WTC11 (cell line): ENCODE measurements at regions not wholly inside any gene's neighbourhood (a gene's known extent, or its start where the extent isn't known, plus 50 kb on each side); places are given as distances from the start of the nearest gene placed in this dataset.

Experiments
- ATF2 ChIP-seq: sonication (generic); formaldehyde crosslinking; IDR thresholded peaks from 2 replicates; pipeline ENCODE4 v1.8.1; 2022; ENCODE audit warnings: low read depth, missing genetic modification reagents, borderline replicate concordance
- CREM ChIP-seq: sonication (generic); formaldehyde crosslinking; IDR thresholded peaks from 2 replicates; pipeline ENCODE4 v1.8.1; 2022; ENCODE audit warnings: mild to moderate bottlenecking, missing genetic modification reagents, moderate library complexity
- IRF2 ChIP-seq: sonication (generic); formaldehyde crosslinking; IDR thresholded peaks from 2 replicates; pipeline ENCODE4 v1.8.0; 2022; ENCODE audit warnings: low read depth, missing genetic modification reagents, borderline replicate concordance
- MAX ChIP-seq: sonication (generic); formaldehyde crosslinking; IDR thresholded peaks from 2 replicates; pipeline ENCODE4 v1.8.0; 2022; ENCODE audit warnings: mild to moderate bottlenecking, missing genetic modification reagents
- NFE2L1 ChIP-seq: sonication (generic); formaldehyde crosslinking; IDR thresholded peaks from 2 replicates; pipeline ENCODE4 v1.8.1; 2023; ENCODE audit warnings: missing genetic modification reagents
- ZNF396 ChIP-seq: fragments of 250-450 bp; sonication (Bioruptor Pico); IDR thresholded peaks from 2 replicates; pipeline ENCODE4 v1.8.0; 2021; ENCODE audit warnings: mild to moderate bottlenecking, moderate library complexity, borderline replicate concordance
- TF ChIP-seq, protein P1 (sequence below): fragments of 200-600 bp; IDR thresholded peaks from 2 replicates; pipeline ENCODE4 v1.8.0; 2022; ENCODE audit warnings: antibody characterized with exemption

- no peak for TF ChIP-seq ATF2 (CRISPR knock-in tag)
- no peak for TF ChIP-seq MAX (CRISPR knock-in tag)
- TF ChIP-seq, protein P1, sequence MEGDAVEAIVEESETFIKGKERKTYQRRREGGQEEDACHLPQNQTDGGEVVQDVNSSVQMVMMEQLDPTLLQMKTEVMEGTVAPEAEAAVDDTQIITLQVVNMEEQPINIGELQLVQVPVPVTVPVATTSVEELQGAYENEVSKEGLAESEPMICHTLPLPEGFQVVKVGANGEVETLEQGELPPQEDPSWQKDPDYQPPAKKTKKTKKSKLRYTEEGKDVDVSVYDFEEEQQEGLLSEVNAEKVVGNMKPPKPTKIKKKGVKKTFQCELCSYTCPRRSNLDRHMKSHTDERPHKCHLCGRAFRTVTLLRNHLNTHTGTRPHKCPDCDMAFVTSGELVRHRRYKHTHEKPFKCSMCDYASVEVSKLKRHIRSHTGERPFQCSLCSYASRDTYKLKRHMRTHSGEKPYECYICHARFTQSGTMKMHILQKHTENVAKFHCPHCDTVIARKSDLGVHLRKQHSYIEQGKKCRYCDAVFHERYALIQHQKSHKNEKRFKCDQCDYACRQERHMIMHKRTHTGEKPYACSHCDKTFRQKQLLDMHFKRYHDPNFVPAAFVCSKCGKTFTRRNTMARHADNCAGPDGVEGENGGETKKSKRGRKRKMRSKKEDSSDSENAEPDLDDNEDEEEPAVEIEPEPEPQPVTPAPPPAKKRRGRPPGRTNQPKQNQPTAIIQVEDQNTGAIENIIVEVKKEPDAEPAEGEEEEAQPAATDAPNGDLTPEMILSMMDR, result no peak
- TF ChIP-seq IRF2 (CRISPR knock-in tag), result no peak
- TF ChIP-seq CREM, result no peak
- TF ChIP-seq ZNF396, result no peak
- no peak for TF ChIP-seq NFE2L1 (CRISPR knock-in tag)
Measured at GRCh38 chr3:118828351-118828750, 206.3 kb downstream of the IGSF11 start.
